SK-N-SH treated with all-trans-retinoic acid at 6 μM for 48 hours (cell line): ENCODE measurements at regions not wholly inside any gene's neighbourhood (a gene's known extent, or its start where the extent isn't known, plus 50 kb on each side); places are given as distances from the start of the nearest gene placed in this dataset.

ENCODE experiments used
- ATAC-seq: fragments of 200-7000 bp; cut with Tn5 transposase; 3 replicates; pipeline ENCODE4 v1.9.1; 2020; ENCODE audit warnings: mild to moderate bottlenecking, moderate library complexity
- ARNTL ChIP-seq: fragments of 450-650 bp; formaldehyde crosslinking; IDR thresholded peaks from 2 replicates; pipeline ENCODE4 v1.5.0; 2020; ENCODE audit warnings: low read depth, mild to moderate bottlenecking, moderate library complexity, borderline replicate concordance
- BACH2 ChIP-seq: fragments of 250-450 bp; sonication (Bioruptor Pico); IDR thresholded peaks from 2 replicates; pipeline ENCODE4 v1.9.0; 2021; ENCODE audit warnings: mild to moderate bottlenecking, borderline replicate concordance
- CSDC2 ChIP-seq: fragments of 250-450 bp; sonication (Bioruptor Pico); IDR thresholded peaks from 2 replicates; pipeline ENCODE4 v1.5.0; 2020; ENCODE audit warnings: mild to moderate bottlenecking, moderate library complexity
- GLIS3 ChIP-seq: fragments of 250-450 bp; sonication (Bioruptor Pico); IDR thresholded peaks from 2 replicates; pipeline ENCODE4 v1.5.0; 2020; ENCODE audit warnings: mild to moderate bottlenecking, moderate library complexity
- PPARA ChIP-seq: fragments of 250-450 bp; sonication (Bioruptor Pico); IDR thresholded peaks from 2 replicates; pipeline ENCODE4 v1.5.0; 2020; ENCODE audit warnings: mild to moderate bottlenecking, borderline replicate concordance
- RARB ChIP-seq: fragments of 250-450 bp; sonication (Bioruptor Pico); IDR thresholded peaks from 2 replicates; pipeline ENCODE4 v1.8.0; 2021; ENCODE audit warnings: mild to moderate bottlenecking, moderate library complexity
- SNAI2 ChIP-seq: fragments of 250-450 bp; sonication (Bioruptor Pico); IDR thresholded peaks from 2 replicates; pipeline ENCODE4 v1.5.0; 2020; ENCODE audit warnings: mild to moderate bottlenecking, moderate library complexity
- TCF4 ChIP-seq: fragments of 250-450 bp; sonication (Bioruptor Pico); IDR thresholded peaks from 2 replicates; pipeline ENCODE4 v1.8.0; 2021; ENCODE audit warnings: mild to moderate bottlenecking, moderate library complexity, borderline replicate concordance
- TOX ChIP-seq: fragments of 250-450 bp; sonication (Bioruptor Pico); IDR thresholded peaks from 2 replicates; pipeline ENCODE4 v1.8.0; 2021; ENCODE audit warnings: mild to moderate bottlenecking, moderate library complexity, borderline replicate concordance
- ZFP30 ChIP-seq: fragments of 450-650 bp; formaldehyde crosslinking; IDR thresholded peaks from 2 replicates; pipeline ENCODE4 v1.5.0; 2022; ENCODE audit warnings: mild to moderate bottlenecking, moderate library complexity
- ZNF70 ChIP-seq: fragments of 450-650 bp; formaldehyde crosslinking; IDR thresholded peaks from 2 replicates; pipeline ENCODE4 v1.5.0; 2020; ENCODE audit warnings: mild to moderate bottlenecking, moderate library complexity
- ZNF8 ChIP-seq: fragments of 450-650 bp; formaldehyde crosslinking; IDR thresholded peaks from 2 replicates; pipeline ENCODE4 v1.5.0; 2020; ENCODE audit warnings: mild to moderate bottlenecking, moderate library complexity
- TF ChIP-seq, protein P1 (sequence below): fragments of 250-450 bp; sonication (Bioruptor Pico); IDR thresholded peaks from 2 replicates; pipeline ENCODE4 v1.5.0; 2020; ENCODE audit warnings: mild to moderate bottlenecking, moderate library complexity
- TF ChIP-seq, protein P2 (sequence below): fragments of 250-450 bp; sonication (Bioruptor Pico); IDR thresholded peaks from 2 replicates; pipeline ENCODE4 v1.8.0; 2021; ENCODE audit warnings: low read depth, mild to moderate bottlenecking, moderate library complexity, borderline replicate concordance
- TF ChIP-seq, protein P3 (sequence below): fragments of 250-450 bp; sonication (Bioruptor Pico); IDR thresholded peaks from 2 replicates; pipeline ENCODE4 v1.5.1; 2020; ENCODE audit warnings: low read depth, mild to moderate bottlenecking, moderate library complexity
- TF ChIP-seq, protein P4 (sequence below): fragments of 250-450 bp; sonication (Bioruptor Pico); IDR thresholded peaks from 2 replicates; pipeline ENCODE4 v1.8.0; 2020; ENCODE audit warnings: mild to moderate bottlenecking, moderate library complexity, borderline replicate concordance
- TF ChIP-seq, protein P5 (sequence below): fragments of 250-450 bp; sonication (Bioruptor Pico); IDR thresholded peaks from 2 replicates; pipeline ENCODE4 v1.5.1; 2021; ENCODE audit warnings: mild to moderate bottlenecking, moderate library complexity

DNA sequence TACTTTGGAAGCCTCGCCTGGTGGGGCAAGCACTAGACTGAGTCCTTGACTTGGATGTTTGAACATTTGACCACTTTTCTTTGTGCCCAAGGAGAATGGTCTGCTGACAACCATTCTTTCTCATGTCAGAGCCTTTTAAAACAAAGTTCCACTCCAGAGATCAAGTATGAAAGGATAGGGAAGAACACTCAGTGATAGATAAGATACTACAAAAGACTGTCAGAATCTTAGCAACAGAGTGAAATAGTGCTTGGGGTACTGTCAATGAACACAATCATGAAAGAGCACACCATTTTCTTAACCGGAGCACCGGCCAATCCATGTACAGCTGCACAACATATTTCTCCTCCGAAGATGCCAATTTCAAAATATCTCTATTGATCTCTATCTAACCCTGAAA is 82.8 kb upstream of the ADO start (continued):
- TF ChIP-seq, protein P1, sequence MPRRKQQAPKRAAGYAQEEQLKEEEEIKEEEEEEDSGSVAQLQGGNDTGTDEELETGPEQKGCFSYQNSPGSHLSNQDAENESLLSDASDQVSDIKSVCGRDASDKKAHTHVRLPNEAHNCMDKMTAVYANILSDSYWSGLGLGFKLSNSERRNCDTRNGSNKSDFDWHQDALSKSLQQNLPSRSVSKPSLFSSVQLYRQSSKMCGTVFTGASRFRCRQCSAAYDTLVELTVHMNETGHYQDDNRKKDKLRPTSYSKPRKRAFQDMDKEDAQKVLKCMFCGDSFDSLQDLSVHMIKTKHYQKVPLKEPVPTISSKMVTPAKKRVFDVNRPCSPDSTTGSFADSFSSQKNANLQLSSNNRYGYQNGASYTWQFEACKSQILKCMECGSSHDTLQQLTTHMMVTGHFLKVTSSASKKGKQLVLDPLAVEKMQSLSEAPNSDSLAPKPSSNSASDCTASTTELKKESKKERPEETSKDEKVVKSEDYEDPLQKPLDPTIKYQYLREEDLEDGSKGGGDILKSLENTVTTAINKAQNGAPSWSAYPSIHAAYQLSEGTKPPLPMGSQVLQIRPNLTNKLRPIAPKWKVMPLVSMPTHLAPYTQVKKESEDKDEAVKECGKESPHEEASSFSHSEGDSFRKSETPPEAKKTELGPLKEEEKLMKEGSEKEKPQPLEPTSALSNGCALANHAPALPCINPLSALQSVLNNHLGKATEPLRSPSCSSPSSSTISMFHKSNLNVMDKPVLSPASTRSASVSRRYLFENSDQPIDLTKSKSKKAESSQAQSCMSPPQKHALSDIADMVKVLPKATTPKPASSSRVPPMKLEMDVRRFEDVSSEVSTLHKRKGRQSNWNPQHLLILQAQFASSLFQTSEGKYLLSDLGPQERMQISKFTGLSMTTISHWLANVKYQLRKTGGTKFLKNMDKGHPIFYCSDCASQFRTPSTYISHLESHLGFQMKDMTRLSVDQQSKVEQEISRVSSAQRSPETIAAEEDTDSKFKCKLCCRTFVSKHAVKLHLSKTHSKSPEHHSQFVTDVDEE = no peak
- TF ChIP-seq, protein P2, sequence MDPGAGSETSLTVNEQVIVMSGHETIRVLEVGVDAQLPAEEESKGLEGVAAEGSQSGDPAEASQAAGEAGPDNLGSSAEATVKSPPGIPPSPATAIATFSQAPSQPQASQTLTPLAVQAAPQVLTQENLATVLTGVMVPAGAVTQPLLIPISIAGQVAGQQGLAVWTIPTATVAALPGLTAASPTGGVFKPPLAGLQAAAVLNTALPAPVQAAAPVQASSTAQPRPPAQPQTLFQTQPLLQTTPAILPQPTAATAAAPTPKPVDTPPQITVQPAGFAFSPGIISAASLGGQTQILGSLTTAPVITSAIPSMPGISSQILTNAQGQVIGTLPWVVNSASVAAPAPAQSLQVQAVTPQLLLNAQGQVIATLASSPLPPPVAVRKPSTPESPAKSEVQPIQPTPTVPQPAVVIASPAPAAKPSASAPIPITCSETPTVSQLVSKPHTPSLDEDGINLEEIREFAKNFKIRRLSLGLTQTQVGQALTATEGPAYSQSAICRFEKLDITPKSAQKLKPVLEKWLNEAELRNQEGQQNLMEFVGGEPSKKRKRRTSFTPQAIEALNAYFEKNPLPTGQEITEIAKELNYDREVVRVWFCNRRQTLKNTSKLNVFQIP = no peak
- TF ChIP-seq, all 23 proteins: peak for 0

DNA sequence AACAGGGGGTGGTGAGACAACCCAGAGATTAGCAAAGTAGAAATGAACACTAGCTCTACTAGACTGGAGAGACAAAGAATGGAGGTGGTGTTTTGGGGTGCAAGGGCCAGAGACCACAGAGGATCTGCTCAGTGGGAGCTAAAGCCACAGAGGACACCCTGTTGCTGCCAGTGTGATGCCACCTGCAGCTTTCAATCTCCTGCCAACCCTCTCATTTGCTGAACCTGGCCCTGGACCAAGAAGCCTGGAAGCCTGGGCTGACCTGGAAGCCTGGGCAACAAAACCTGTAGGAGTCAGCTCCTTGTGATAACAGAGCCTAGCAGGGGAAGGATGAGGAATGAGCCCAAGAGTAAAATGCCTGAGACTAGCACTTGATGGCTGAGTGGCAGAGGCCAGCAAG is 81.1 kb upstream of the ADO start:
- ATAC-seq = no peak

DNA sequence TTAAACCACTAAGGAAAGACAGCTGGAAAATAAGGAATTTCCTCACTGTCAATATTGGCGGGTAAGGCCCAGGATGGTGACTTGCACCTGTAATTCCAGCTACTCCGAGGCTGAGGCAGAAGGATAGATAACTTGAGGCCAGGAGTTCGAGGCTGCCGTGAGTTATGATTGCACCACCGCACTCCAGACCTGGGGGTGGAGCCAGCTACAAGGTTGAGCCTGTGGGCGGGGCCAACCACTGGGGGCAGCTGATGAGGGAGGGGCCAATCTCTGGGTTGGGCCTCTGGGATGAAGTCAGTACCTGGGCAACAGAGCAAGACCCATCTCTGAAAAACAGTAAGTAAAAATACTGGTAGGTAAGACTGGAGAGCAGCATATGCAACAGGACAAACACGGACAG is 80.1 kb upstream of the ADO start:
- TF ChIP-seq, protein P3, sequence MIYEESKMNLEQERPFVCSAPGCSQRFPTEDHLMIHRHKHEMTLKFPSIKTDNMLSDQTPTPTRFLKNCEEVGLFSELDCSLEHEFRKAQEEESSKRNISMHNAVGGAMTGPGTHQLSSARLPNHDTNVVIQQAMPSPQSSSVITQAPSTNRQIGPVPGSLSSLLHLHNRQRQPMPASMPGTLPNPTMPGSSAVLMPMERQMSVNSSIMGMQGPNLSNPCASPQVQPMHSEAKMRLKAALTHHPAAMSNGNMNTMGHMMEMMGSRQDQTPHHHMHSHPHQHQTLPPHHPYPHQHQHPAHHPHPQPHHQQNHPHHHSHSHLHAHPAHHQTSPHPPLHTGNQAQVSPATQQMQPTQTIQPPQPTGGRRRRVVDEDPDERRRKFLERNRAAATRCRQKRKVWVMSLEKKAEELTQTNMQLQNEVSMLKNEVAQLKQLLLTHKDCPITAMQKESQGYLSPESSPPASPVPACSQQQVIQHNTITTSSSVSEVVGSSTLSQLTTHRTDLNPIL (CRISPR knock-in tag) = no peak
- TF ChIP-seq, protein P4, sequence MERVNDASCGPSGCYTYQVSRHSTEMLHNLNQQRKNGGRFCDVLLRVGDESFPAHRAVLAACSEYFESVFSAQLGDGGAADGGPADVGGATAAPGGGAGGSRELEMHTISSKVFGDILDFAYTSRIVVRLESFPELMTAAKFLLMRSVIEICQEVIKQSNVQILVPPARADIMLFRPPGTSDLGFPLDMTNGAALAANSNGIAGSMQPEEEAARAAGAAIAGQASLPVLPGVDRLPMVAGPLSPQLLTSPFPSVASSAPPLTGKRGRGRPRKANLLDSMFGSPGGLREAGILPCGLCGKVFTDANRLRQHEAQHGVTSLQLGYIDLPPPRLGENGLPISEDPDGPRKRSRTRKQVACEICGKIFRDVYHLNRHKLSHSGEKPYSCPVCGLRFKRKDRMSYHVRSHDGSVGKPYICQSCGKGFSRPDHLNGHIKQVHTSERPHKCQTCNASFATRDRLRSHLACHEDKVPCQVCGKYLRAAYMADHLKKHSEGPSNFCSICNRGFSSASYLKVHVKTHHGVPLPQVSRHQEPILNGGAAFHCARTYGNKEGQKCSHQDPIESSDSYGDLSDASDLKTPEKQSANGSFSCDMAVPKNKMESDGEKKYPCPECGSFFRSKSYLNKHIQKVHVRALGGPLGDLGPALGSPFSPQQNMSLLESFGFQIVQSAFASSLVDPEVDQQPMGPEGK (CRISPR knock-in tag) = no peak
- TF ChIP-seq SNAI2 (CRISPR knock-in tag) = no peak
- no peak for TF ChIP-seq ZNF8 (CRISPR knock-in tag)
- no peak for TF ChIP-seq GLIS3 (CRISPR knock-in tag)
- TF ChIP-seq PPARA (CRISPR knock-in tag) = no peak
- no peak for TF ChIP-seq ARNTL (CRISPR knock-in tag)
- TF ChIP-seq ZNF70 = no peak
- TF ChIP-seq CSDC2 (CRISPR knock-in tag) = no peak
- TF ChIP-seq, protein P2 = no peak
- TF ChIP-seq RARB = no peak
- TF ChIP-seq, protein P5, sequence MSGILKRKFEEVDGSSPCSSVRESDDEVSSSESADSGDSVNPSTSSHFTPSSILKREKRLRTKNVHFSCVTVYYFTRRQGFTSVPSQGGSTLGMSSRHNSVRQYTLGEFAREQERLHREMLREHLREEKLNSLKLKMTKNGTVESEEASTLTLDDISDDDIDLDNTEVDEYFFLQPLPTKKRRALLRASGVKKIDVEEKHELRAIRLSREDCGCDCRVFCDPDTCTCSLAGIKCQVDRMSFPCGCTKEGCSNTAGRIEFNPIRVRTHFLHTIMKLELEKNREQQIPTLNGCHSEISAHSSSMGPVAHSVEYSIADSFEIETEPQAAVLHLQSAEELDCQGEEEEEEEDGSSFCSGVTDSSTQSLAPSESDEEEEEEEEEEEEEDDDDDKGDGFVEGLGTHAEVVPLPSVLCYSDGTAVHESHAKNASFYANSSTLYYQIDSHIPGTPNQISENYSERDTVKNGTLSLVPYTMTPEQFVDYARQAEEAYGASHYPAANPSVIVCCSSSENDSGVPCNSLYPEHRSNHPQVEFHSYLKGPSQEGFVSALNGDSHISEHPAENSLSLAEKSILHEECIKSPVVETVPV = no peak
- ATAC-seq = no peak

More for the DNA sequence above, 81.1 kb upstream of the ADO start:
- TF ChIP-seq CSDC2 (CRISPR knock-in tag) (no peak), BACH2 (CRISPR knock-in tag) (no peak), ZFP30 (no peak), PPARA (CRISPR knock-in tag) (no peak), ZNF8 (CRISPR knock-in tag) (no peak), TCF4 (CRISPR knock-in tag) (no peak), TOX (CRISPR knock-in tag) (no peak), ARNTL (CRISPR knock-in tag) (no peak)
- TF ChIP-seq, protein P3 (CRISPR knock-in tag) = no peak
- TF ChIP-seq, protein P2 = no peak
- TF ChIP-seq, protein P5 = no peak
